IMR-90 (cell line): ENCODE measurements at regions not wholly inside any gene's neighbourhood (a gene's known extent, or its start where the extent isn't known, plus 50 kb on each side); places are given as distances from the start of the nearest gene placed in this dataset.

ENCODE experiments used
- ATAC-seq: fragments of 200-7000 bp; cut with Tn5 transposase; 2 replicates; pipeline ENCODE4 v1.9.1; 2020; ENCODE audit warnings: low read depth, mild to moderate bottlenecking, moderate library complexity
- BruUV-seq: library from RNA; stranded (reverse); fragments of 400-500 nt; replicated peaks from 2 replicates; lab custom pipeline; 2021; lab: Mats Ljungman, UMichigan
- CTCF ChIA-PET: fragments of 300-600 bp; formaldehyde crosslinking; extraction: SDS; loops from one replicate; lab custom pipeline; 2021; ENCODE audit warnings: antibody characterized with exemption; lab: Yijun Ruan, JAX
- POLR2A ChIA-PET: fragments of 300-600 bp; sonication (Branson Sonifier 250); formaldehyde crosslinking; loops from one replicate; lab custom pipeline; 2022; ENCODE audit warnings: antibody characterized with exemption; ENCODE audit not compliant: unreplicated experiment; lab: Charles Lee
- DNase-seq: peaks from one replicate; pipeline ENCODE4 v3.0.0; 2013
- H2AFZ ChIP-seq: replicated peaks from 2 replicates; pipeline ENCODE3; 2013; ENCODE audit warnings: low read length, mild to moderate bottlenecking; ENCODE audit not compliant: poor library complexity
- H2AK5ac ChIP-seq: 2 replicates; pipeline ENCODE4 v1.6.1; 2013; ENCODE audit warnings: low read depth, low read length, inconsistent platforms
- H2AK9ac ChIP-seq: replicated peaks from 2 replicates; pipeline ENCODE3; 2013; ENCODE audit warnings: mild to moderate bottlenecking, low read depth, low read length, moderate library complexity; ENCODE audit not compliant: poor library complexity
- H2BK120ac ChIP-seq: 2 replicates; pipeline ENCODE4 v1.6.1; 2013; ENCODE audit warnings: low read depth, low read length, inconsistent platforms
- H2BK15ac ChIP-seq: 3 replicates; pipeline ENCODE4 v1.6.1; 2013; ENCODE audit warnings: low read depth, low read length, inconsistent platforms
- H2BK20ac ChIP-seq: 2 replicates; pipeline ENCODE4 v1.6.1; 2013; ENCODE audit warnings: low read depth, mild to moderate bottlenecking, inconsistent platforms, low read length, moderate library complexity
- H2BK5ac ChIP-seq: 2 replicates; pipeline ENCODE4 v1.6.1; 2013; ENCODE audit warnings: mild to moderate bottlenecking, low read depth, low read length, inconsistent platforms; ENCODE audit not compliant: poor library complexity, severe bottlenecking
- H3K14ac ChIP-seq: replicated peaks from 2 replicates; pipeline ENCODE4 v1.6.1; 2013; ENCODE audit warnings: low read depth, low read length, inconsistent platforms
- H3K18ac ChIP-seq: 2 replicates; pipeline ENCODE4 v1.6.1; 2013; ENCODE audit warnings: low read depth, low read length, control low read depth
- H3K23ac ChIP-seq: 2 replicates; pipeline ENCODE4 v1.6.1; 2013; ENCODE audit warnings: low read depth, low read length, inconsistent platforms
- H3K27ac ChIP-seq: 2 replicates; pipeline ENCODE4 v1.5.1; 2013; ENCODE audit warnings: mild to moderate bottlenecking, control low read depth, low read length; ENCODE audit not compliant: insufficient read depth
- H3K27me3 ChIP-seq: 2 replicates; pipeline ENCODE4 v1.6.1; 2013; ENCODE audit warnings: low read length; ENCODE audit not compliant: control insufficient read depth, insufficient read depth
- H3K36me3 ChIP-seq: 2 replicates; pipeline ENCODE4 v1.6.1; 2013; ENCODE audit warnings: low read length, mixed read lengths; ENCODE audit not compliant: control insufficient read depth, insufficient read depth
- H3K4ac ChIP-seq: 2 replicates; pipeline ENCODE4 v1.6.1; 2013; ENCODE audit warnings: low read depth, low read length, inconsistent platforms
- H3K4me1 ChIP-seq: 2 replicates; pipeline ENCODE4 v1.6.1; 2013; ENCODE audit warnings: low read length, mixed read lengths; ENCODE audit not compliant: control insufficient read depth, insufficient read depth
- H3K4me2 ChIP-seq: 2 replicates; pipeline ENCODE4 v1.6.1; 2013; ENCODE audit warnings: low read depth, mild to moderate bottlenecking, control low read depth, low read length, moderate library complexity
- H3K4me3 ChIP-seq: 2 replicates; pipeline ENCODE4 v1.5.1; 2013; ENCODE audit warnings: low read depth, mild to moderate bottlenecking, control low read depth, low read length, moderate library complexity; ENCODE audit not compliant: insufficient read depth
- H3K56ac ChIP-seq: 2 replicates; pipeline ENCODE4 v1.6.1; 2013; ENCODE audit warnings: low read length, inconsistent platforms; ENCODE audit not compliant: insufficient read depth; ENCODE audit errors: extremely low read depth
- H3K79me1 ChIP-seq, 2 experiments: 2 replicates each; pipeline ENCODE4 v1.6.1; 2013; ENCODE audit warnings: low read length in 2 of 2, inconsistent platforms in 1 of 2, low read depth in 1 of 2
- H3K9ac ChIP-seq: 2 replicates; pipeline ENCODE4 v1.6.1; 2013; ENCODE audit warnings: low read depth, low read length, control low read depth
- H3K9me1 ChIP-seq: 2 replicates; pipeline ENCODE4 v1.6.1; 2013; ENCODE audit warnings: low read length, inconsistent platforms; ENCODE audit not compliant: insufficient read depth
- H3K9me3 ChIP-seq: 2 replicates; pipeline ENCODE4 v1.6.1; 2013; ENCODE audit warnings: low read length; ENCODE audit not compliant: control insufficient read depth, insufficient read depth
- H4K20me1 ChIP-seq: 2 replicates; pipeline ENCODE4 v1.6.1; 2013; ENCODE audit warnings: low read length, inconsistent platforms; ENCODE audit not compliant: insufficient read depth
- H4K5ac ChIP-seq: 2 replicates; pipeline ENCODE4 v1.6.1; 2013; ENCODE audit warnings: mild to moderate bottlenecking, low read depth, low read length, control low read depth
- H4K8ac ChIP-seq, 2 experiments: 2 replicates each; pipeline ENCODE4 v1.6.1; 2013; ENCODE audit warnings: low read depth in 2 of 2, low read length in 2 of 2, control low read depth in 1 of 2, inconsistent platforms in 1 of 2
- H4K91ac ChIP-seq: 2 replicates; pipeline ENCODE4 v1.6.1; 2013; ENCODE audit warnings: low read depth, low read length, inconsistent platforms; ENCODE audit not compliant: insufficient read depth
- MAFK ChIP-seq: IDR thresholded peaks from 2 replicates; pipeline ENCODE4 v1.6.1; 2012; ENCODE audit warnings: low read depth, low read length, improper control_type of control experiment
- MAZ ChIP-seq: IDR thresholded peaks from 2 replicates; pipeline ENCODE4 v1.6.1; 2012; ENCODE audit warnings: low read depth, mild to moderate bottlenecking, low read length, improper control_type of control experiment, moderate library complexity, borderline replicate concordance
- RAD21 ChIP-seq: IDR thresholded peaks from 2 replicates; pipeline ENCODE4 v1.6.1; 2012; ENCODE audit warnings: low read length, improper control_type of control experiment
- USF2 ChIP-seq: fragments of 150-350 bp; IDR thresholded peaks from 2 replicates; pipeline ENCODE4 v1.6.1; 2017; ENCODE audit warnings: mild to moderate bottlenecking, antibody characterized with exemption, low read length, low read depth
- WGBS, 2 experiments: methylation state at CpG; one replicate each; pipeline versions ENCODE4 v1.1.5 to v1.1.7; 2013; ENCODE audit warnings: missing lambda C conversion rate in 2 of 2; ENCODE audit not compliant: insufficient read length in 1 of 2; ENCODE audit errors: extremely low coverage in 2 of 2; 5-methylcytosine and 5-hydroxymethylcytosine counted together
- dilution Hi-C: fragments of 300-500 bp; cut with HindIII; formaldehyde crosslinking; loops from one replicate; pipeline ENCODE4 v1.14.3; 2018; ENCODE audit warnings: low sequenced_read_pairs; ENCODE audit not compliant: unreplicated experiment
- in situ Hi-C: fragments of 300-500 bp; cut with MboI; formaldehyde crosslinking; loops from 3 replicates; pipeline ENCODE4 v1.14.3; 2019; ENCODE audit warnings: low sequenced_read_pairs, inconsistent platforms, mixed read lengths
- intact Hi-C: fragments of 100-400 bp; cut with micrococcal nuclease; formaldehyde crosslinking; loops from 2 replicates; pipeline ENCODE4 v1.10.0; 2022

- BruUV-seq, result no TSS peak
- peak overlapping the region; percentile 78; the same call in 1 of the 2 replicates for H2BK120ac ChIP-seq
- no peaks in the 10 kb centered on the region for H3K9me1 ChIP-seq
- no peak overlapping the region for H3K56ac ChIP-seq
- 0 out of 2 replicates have a peak overlapping the region, but pooled peaks have one; percentile 17 for H3K14ac ChIP-seq
- H3K79me1 ChIP-seq, result no peaks in the 10 kb centered on the region
- H2BK5ac ChIP-seq, result peak overlapping the region; percentile 1
- H3K27ac ChIP-seq, result no peak overlapping the region
- peak overlapping the region; percentile 96 for H3K4me2 ChIP-seq
- no peak overlapping the region; the same call in 1 of the 2 replicates for H3K4ac ChIP-seq
- no peak overlapping the region for H4K91ac ChIP-seq
- peak overlapping the region; percentile 70; the same call in 1 of the 2 replicates for H3K18ac ChIP-seq
- TF ChIP-seq MAZ (no peak), USF2 (no peak), RAD21 (no peak), MAFK (no peak)
- H3K9me3 ChIP-seq, result no peaks in the 10 kb centered on the region
- ATAC-seq (peak; percentile 57), DNase-seq (no peak)
- H2BK15ac ChIP-seq, result peak overlapping the region; percentile 18; the same call in 1 of the 3 replicates
- in situ Hi-C loops, result no loop called here
- H3K36me3 ChIP-seq, result no peaks in the 10 kb centered on the region
- intact Hi-C loops, result loop anchor here (10.0 kb wide), 2 partner anchors 182 to 618 kb away; no protein-coding TSS in a partner anchor
- H4K5ac ChIP-seq, result peak overlapping the region; percentile 68; the same call in 1 of the 2 replicates
- CTCF ChIA-PET, result interaction anchor here (1.1 kb wide), 1 partner anchor 12 kb away, joined by 4 read pairs; no protein-coding TSS in a partner anchor
- 0 out of 2 replicates have a peak overlapping the region, but pooled peaks have one; percentile 13 for H2AK5ac ChIP-seq
- peak overlapping the region; percentile 69 to 85; a peak in 2 of 4 replicates for H4K8ac ChIP-seq
- H3K23ac ChIP-seq, result peak overlapping the region; percentile 75
- H2AK9ac ChIP-seq, result no peak overlapping the region
- POLR2A ChIA-PET, result no interaction called here
- peak overlapping the region; percentile 73; the same call in 1 of the 2 replicates for H2BK20ac ChIP-seq
- H3K4me3 ChIP-seq, result peak overlapping the region; percentile 52
- H3K9ac ChIP-seq, result peak overlapping the region; percentile 36; the same call in 1 of the 2 replicates
- no peaks in the 10 kb centered on the region for H4K20me1 ChIP-seq
- peaks cover 4% of the 10 kb centered on the region for H3K4me1 ChIP-seq
- WGBS, 2 experiments, result 9% methylated on average over 3 of the region's 13 CpGs; no CpG with 5 or more reads in 1 of the 2 experiments
- peak overlapping the region; percentile 93 for H2AFZ ChIP-seq
- no peaks in the 10 kb centered on the region for H3K27me3 ChIP-seq
- dilution Hi-C loops, result no loop called here
Measured at GRCh38 chr1:200302921-200303290, 106.9 kb downstream of the ZNF281 start.
